HG03097 (cell line): ENCODE measurements at regions not wholly inside any gene's neighbourhood (a gene's known extent, or its start where the extent isn't known, plus 50 kb on each side); places are given as distances from the start of the nearest gene placed in this dataset.

ENCODE experiments used
- ATAC-seq: cut with Tn5 transposase; IDR thresholded peaks from one replicate; pipeline ENCODE4 v1.9.1; 2021; ENCODE audit not compliant: unreplicated experiment, low FRiP score

DNA sequence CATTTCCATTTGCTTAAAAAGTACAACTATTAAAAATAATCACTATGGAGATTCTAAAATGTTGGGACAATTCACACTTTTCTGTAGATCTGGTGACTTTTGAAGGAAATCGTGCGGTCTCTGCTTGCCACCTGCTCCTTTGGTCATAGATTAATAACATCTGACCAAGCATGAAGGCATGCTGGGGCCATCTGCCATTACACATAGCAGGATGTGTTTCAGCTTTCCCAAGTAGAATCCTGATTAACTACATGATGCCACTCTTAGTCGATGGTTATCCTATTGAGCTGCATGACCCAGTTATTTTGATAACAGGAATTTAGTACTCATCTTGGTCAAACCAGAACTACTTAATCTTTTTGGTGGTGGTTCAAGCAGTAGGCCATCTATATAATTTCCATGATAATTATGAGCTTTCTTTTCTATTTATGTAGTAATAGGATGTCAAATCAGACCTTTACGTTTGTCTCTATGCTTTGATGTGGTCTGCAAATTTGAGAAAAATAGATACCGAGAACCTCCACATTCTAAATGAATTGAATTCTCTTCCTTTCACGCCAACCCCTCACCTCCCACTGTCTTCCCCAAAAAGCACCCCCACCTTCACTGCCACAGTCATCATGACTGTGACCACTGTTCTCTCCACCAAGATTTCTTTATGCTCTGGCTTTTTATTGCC, 158.1 kb downstream of the DIPK2A start:
- no peak for ATAC-seq

DNA sequence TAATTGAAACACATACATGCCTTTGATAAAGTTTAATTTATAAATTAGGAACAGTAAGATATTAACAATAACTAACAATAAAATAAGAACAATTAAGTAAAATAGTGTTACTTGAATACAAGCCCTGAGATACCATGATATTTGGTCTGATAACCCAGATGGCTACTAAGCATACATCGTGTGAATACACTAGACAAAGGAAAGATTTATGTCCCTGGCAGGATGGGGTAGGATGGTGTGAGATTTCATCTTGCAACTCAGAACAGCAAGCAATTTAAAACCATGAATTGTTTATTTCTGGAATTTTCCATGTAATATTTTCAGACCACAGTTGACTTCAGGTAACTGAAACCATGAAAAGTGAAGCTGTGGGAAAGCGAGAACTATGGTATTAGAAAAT, 169.5 kb downstream of the DIPK2A start:
- ATAC-seq, result no peak

DNA sequence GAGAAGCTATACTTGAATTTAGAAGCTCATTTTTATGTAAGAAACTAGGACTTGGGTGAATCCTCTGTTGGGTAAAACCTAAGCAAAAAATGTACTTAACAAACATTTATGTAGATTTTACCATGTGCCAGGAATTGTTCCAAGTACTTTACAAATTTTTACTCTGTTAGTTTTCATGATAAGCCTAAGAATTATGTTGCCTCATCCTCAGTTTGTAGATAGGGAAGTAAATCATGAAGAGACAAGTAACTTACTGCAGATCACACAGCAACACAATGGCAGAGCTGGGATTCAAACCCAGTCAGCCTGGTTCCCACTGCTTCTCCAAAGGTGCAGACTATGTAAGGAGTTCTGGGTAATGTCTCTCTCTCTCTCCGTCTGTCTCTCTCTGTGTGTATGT, 169.9 kb downstream of the DIPK2A start:
- ATAC-seq, result no peak

DNA sequence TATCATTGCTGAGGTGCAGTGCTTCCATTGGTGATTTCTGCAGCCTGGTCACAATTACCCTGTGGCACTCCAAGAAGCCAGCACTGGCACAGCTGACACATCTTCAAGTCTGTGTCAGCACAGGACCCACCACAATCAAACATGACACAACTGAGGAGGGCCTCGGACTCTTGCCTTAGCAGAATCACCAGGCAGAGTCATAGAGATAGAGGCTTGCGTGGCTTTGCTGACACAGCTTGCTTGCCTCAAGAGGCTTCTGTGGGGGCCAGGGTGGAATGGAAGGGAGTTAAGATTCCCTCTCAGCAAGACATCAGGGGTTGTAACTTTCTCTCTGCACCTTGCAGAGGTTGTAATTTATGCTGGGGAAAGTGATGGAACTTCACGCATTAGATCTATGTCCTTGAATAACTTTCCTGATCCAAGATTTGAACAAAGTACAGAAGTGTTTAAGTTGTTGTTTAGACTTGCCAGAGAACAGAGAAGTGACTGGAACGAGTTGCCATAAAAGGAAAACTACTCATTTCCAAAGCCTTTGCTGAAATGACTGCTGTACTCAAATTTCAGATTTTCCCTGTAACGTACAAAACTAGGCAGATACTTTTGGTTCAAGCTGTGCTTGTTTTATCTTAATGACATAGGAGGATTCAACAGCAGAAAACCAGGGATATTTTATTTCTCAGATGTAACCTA, 170.7 kb downstream of the DIPK2A start:
- ATAC-seq, result no peak

DNA sequence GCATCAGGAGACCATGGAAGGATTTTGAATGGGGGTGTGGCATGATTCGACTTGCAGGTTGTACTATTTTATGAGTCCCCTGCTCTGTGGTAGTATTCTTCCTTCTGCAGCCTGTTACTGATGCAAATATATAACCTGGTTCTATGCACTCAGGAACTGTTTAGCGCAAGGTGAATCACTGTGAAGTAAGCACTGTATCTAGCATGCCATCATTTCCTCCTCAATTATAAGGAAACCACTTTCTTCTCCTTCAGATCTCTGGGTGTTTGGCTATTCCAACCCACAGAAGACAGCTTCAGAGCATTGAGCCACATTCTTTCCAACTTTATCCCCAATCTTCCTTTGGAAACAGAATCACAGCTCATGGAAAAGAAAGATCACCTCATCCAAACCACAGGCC, 176.7 kb downstream of the DIPK2A start:
- ATAC-seq, result no peak

DNA sequence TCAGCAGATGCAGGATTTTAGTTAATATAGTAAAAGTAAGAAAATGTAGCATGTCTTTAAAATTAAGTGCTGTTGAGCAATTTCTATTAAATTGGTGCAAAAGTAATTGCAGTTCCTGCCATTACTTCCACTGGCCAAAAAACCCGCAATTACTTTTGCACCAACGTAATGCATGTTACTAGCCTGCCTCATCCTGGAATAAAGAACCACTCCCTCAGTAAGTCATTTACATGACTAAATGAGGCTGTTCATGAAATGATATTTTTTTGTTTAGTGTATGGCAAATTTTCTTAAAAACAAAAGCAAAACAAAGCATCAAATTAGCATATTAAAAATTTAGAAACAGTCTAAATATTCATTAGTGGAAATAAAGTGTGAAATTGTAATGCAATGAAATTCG, 180.4 kb downstream of the DIPK2A start:
- ATAC-seq, result no peak

DNA sequence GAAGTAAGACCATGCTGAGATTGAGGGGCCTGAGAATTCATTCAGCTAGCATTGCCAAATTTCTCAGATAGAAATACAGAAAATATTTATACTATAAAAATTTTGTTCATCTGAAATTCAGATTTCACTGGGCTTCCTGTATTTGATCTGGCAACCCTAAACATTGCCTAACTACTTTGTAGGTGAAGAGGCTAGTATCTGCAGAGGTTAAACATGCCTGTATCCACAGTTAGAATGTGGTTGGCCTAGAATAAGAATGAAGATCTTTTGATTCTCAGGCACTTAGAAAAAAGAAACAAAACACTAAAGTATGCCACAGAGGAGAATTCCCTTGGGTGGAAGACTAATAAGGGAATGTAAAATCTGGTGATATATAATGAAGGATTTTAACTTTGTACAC, 189.0 kb downstream of the DIPK2A start:
- no peak for ATAC-seq

DNA sequence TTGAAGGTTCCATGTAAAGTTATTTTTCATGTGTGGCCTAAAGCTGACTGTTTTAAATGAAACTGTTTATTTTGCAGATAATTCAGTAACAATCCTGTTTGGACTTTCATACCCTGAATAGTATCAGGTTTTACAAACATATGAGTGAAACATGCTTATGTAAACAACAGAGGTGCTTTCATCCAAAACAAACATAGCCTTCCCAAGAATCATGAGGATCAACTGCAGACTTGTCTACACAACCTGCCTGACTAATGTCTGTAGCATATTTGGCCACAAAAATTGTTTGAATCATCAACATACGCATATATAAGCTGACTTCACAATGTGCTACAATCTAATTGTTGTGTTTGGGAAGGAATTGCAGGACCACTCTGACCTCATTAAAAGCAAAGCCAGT, 190.4 kb downstream of the DIPK2A start:
- ATAC-seq, result no peak

DNA sequence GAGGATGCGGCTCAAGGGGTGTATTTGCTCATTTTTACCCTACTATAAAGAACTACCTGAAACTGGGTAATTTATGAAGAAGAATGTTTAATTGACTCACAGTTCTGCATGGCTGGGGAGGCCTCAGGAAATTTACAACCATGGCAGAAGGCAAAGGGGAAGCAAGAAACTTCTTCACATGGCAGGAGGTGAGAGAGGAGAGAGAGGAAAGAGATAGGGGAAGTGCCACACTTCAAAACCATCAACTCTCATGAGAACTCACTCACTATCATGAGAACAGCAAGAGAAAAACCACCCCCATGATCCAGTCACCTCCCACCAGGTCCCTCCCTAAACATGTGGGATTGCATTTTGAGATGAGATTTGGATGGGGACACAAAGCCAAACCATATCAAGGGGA, 192.7 kb downstream of the DIPK2A start:
- ATAC-seq, result no peak

DNA sequence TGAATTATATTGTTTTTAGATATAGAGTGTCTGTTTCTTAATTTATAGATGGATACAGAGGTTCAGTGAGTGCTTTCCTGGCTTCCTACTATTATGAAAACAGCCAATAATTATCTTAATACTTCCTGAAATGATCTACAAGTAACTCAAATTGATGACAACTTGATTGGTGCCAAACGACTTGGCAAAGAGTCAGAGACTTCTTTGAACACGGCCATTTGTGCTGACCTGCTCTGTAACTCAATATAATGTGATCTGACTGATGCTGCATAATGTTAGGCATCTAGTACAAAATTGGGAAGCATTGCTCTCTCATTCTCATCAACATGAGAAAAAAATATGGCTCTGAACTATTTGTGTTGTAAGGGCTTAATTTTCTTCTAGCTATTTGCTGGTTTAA, 193.9 kb downstream of the DIPK2A start:
- ATAC-seq, result no peak

DNA sequence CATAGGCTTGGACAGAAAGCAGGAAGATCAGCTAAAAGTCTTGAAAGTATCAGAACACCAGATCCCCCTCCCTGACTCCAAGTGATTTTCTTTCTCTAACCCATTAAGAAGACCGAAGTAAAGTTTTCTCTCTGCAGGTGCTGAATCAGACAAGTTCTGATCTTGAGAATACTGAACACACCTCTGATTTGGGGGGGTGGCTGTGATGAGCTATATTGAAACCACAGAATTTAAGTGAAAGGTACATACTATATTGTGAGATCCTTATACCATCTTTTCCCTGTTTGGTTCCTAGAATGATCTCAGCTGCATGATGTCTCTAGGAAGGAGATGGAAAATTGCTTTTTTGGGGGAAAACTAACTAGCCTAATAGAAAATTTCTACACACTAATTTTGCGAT, 196.0 kb downstream of the DIPK2A start:
- ATAC-seq, result no peak

DNA sequence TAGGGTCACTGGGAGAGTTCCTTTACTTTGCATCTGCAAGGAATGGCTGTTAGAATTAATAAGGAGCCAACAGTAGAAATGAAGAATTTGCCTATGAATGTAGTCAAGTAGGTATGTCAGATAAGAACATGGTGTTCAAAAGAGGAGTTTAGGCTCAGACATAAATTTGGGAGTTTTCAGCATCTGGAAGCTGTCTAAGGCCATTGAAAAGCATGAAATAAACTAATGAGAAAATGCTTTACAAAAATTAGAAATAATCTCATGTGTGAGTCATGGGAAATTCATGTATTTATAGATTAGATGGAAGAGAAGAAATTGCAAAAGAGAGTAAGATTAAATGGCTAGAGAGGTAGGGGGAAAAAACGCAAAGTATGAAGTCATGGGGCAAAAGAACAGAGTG, 201.9 kb downstream of the DIPK2A start:
- ATAC-seq, result no peak

DNA sequence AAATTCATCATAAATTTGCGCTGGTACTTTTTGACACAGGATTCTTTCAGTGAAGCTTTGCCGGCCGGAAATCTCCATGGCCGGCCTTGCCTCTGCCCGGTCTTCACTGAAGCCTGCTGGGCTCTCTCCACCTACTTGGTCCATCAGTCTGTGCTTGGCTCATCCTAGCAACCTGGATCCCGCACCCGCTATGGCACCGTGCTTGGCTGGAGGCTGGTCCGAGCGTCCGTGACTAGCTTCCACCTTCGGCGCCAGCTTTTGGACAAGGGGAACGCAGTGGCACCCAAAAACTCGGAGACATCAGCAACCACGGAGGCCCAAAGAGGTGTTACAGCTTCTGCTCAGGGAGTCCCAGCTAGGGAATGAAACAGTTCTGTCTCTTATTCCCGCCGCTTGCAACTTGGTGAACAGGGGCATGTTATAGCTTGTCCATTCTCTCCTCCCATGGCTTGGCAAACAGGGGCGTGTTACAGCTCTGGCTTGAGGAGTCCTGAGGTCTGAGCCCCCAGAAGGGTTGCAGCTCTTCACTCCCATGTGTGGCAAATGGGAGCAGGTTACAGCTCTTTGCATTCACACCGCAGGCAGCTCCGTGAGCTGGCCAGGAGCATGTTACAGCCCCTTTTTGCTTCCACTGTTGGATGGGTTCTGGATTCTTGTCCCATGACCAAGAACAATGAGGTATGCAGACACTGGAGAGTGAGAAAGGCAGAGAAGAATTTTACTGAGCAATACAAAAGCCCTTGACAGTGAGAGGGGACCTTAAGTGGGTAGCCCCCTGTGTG, 204.2 kb downstream of the DIPK2A start:
- no peak for ATAC-seq

DNA sequence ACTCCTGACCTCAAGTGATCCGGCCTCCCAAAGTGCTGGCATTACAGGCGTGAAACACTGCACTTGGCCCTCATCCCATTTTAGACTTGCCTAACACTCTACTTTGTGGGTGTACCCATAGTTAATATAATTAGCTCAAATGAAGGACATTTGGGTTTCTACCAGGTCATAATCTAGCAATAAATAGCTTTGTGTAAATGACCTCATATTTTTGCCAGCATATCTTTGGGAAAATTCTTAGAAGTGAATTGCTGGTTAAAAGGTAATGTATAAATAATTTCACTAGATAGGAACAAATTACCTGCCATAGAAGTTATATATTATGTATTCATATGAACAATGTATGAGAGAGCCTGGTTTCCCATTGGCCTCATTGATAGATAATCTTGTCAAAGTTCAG, 206.0 kb downstream of the DIPK2A start:
- no peak for ATAC-seq

DNA sequence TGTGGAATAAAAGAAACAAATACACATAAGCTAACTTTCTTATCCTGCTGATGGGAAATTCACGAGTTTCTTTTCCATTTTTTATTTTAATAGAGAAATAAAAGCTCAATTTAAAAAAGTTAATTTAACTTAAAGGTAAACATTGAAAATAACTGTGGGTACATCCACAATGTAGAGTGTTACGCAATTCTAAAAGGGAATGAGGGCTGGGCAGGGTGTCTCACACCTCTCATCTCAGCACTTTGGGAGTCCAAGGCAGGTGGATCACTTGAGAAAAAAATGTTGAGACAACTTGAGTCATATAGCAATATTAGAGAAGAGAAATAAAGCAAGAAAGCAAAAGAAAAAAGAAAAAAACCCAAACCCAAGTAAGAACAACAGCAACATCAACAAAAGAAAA, 207.0 kb downstream of the DIPK2A start:
- no peak for ATAC-seq

DNA sequence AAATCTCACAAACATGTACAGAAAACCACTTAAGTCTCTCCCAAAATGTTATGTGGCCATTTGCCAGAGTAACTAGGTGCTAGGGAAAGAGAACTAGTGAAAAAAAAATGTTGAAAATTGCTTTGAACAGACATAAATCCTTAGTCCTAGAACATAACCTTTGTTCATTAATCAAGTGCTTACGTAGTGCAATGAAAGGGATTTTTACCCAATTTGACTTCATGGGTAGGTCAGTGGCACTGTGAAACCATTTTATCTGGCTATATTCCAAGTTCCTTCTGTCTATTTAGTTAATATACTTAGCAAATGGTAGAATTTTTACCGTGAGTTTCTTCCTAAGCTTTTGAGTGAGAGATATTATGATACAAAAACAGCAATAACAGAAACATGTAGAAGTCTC, 209.4 kb downstream of the DIPK2A start:
- ATAC-seq, result no peak

DNA sequence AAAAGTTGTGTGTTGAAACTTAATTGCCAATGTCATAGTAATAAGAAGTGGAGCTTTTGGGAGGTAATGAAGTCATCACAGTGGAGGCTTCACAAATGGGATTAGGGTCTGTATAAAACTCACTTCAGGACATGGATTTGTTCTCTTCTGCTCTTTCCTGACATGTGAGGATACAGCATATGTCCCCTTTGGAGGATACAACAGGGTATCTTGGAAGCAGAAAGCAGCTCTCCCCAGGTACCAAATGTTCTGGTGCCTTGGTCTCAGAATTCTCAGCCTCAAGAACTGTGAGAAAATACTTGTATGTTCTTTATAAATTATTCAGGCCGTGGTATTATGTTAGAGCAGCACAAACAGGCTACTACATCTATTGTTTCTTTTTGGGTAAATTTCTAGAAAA, 210.9 kb downstream of the DIPK2A start:
- ATAC-seq, result no peak

DNA sequence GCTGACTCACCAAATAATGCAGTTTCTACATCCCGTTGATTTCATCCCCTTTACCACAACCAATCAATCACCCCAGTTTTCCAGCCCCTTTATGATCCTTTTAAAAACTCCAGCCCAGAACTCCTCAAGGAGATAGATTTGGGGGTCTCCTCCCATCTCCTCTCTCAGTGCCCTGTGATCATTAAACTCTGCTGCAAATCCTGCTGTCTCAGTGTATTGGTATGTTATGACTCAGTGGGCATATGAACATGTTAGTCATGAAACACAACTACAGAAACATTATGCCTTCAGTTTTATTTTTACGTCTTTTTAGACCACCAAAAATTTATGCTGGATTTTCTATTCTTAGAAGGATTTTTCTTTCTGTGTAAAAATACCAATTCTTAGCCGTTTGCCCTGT, 213.7 kb downstream of the DIPK2A start:
- ATAC-seq, result no peak

DNA sequence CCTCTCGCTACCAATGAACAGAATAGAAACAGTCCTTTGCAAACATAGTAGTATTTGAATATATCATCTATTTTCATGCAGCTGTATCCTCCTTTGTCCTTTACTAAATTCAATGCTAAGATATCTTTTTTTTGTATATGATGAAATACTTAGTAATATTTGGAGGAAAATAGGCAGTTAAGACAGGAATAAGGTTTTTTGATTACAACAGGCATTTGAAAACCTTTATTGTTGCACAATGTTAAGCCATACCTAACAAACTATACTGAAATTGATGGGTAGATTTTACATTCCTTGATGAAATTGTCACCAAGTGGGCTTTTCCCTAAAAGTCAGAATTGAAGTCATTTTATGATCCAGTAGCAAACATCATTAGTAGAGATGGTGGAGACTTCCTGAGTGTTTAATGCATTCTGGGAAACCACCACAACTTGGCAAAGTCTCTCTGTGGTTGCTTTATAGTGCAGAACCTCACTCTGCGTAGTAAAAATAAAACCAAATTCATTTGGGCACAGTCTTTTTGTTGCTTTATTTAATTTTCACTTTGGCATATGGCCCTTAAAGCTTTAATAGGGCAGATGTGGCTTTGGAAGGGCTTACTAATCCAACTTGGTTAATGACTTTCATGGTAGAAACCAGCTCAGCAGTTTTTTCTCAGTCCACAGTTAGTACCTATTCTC, 216.0 kb downstream of the DIPK2A start:
- ATAC-seq, result no peak

DNA sequence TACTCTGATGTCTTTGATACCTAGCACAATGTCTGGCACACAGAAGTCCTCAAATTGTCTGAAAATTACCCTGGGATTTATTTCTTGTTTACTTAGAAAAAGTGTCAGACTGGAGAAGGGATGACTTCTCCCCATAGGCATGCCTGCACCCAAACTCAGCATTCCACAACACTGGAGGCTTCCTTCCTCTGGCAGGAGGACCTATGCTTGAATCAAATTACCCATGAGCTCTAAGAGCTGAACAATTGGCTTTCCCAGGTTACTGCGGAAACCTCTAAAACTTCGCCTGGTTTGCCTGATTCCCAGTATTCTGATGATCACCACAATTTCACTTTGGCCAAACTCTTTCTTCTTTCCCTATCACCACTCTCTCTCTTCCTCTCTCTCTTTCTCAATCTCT, 217.4 kb downstream of the DIPK2A start:
- ATAC-seq, result no peak

DNA sequence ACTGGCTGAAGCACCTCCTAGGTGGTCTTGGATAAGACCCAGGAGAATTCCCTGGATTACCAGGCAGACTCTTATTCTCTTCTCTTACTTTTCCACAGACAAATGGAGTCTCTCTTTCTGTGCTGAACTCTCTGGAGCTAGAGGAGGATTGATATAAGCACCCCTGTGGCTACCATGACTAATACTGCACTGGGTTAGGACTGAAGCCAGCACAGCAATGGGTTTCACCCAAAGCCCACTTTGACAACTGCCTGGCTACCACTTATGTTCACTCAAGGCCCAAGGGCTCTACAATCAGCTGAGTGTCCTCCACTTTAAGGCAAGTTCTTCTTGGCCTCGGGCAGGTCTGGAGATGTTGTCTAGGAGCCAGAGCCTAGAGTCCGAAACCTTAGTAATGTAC, 225.5 kb downstream of the DIPK2A start:
- ATAC-seq, result no peak
